AG09309 (cell line): ENCODE measurements at regions not wholly inside any gene's neighbourhood (a gene's known extent, or its start where the extent isn't known, plus 50 kb on each side); places are given as distances from the start of the nearest gene placed in this dataset.

Experiments used
- DNase-seq: peaks from one replicate; pipeline ENCODE4 v3.0.0-alpha.2; 2010; ENCODE audit warnings: low read depth
- H3K4me3 ChIP-seq: 2 replicates; pipeline ENCODE4 v1.5.1; 2011; ENCODE audit warnings: mild to moderate bottlenecking, low read depth, low read length, moderate library complexity; ENCODE audit not compliant: control insufficient read depth
- CTCF ChIP-seq: IDR thresholded peaks from 2 replicates; pipeline ENCODE4 v1.5.1; 2011; ENCODE audit warnings: mild to moderate bottlenecking, low read depth, low read length, inconsistent platforms; ENCODE audit not compliant: insufficient read depth, control insufficient read depth; ENCODE audit errors: missing control alignments

DNA sequence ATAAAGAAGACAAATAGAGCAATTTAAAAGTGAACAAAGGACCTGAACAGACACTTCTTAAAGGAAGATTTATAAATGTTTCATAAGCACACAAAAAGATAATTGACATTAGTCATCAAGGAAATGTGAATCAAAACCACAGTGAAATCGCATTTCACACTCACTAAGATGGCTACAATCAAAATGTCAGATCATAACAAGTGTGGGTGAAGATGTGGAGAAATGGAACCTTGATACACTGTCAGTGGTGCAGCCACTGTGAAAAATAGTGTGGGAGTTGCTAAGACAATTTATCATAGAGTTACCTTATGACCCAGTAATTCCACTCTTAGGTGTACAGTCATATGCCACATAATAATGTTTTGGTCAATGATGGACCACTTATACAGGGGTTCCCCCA, 54.5 kb upstream of the HTR4 start:
- TF ChIP-seq CTCF: no peak
- no peak overlapping the region for H3K4me3 ChIP-seq
- DNase-seq: no peak

- DNase-seq: no peak
- TF ChIP-seq CTCF: no peak
- H3K4me3 ChIP-seq: no peak overlapping the region
Measured at GRCh38 chr5:148711961-148712360, 57.6 kb upstream of the HTR4 start.

- TF ChIP-seq CTCF: no peak
- H3K4me3 ChIP-seq: no peak overlapping the region
- DNase-seq: no peak
Measured at GRCh38 chr5:148713735-148714508, 59.6 kb upstream of the HTR4 start.

GRCh38 chr5:148716716-148717115, 62.4 kb upstream of the HTR4 start:
- no peak for DNase-seq
- no peak overlapping the region for H3K4me3 ChIP-seq
- TF ChIP-seq CTCF: no peak

DNA sequence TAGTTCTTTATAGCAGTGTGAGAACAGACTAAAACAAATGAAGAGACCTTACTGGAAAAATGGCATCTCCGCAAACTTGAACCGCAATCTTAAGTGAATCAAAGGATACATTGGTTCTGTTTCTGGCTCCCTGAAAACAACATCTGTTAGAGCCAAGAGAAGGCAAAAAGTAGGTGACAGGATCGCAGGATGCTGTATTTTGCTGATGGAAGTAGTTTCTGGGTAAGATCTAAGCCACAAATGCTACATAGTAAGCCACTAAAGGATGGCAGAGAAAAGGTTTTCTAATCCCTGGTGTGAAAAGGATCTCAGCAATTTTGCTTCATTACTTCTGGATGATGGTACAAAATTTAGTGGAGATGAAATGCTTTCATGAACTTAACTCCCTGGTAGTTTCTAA, 63.3 kb upstream of the HTR4 start:
- DNase-seq: no peak
- H3K4me3 ChIP-seq: no peak overlapping the region
- no peak for TF ChIP-seq CTCF

GRCh38 chr5:148719605-148720004, 65.3 kb upstream of the HTR4 start:
- no peak for DNase-seq
- no peak overlapping the region for H3K4me3 ChIP-seq
- TF ChIP-seq CTCF: no peak
